ENCODE measurements at regions not wholly inside any gene's neighbourhood (a gene's known extent, or its start where the extent isn't known, plus 50 kb on each side); places are given as distances from the start of the nearest gene placed in this dataset.

DNA sequence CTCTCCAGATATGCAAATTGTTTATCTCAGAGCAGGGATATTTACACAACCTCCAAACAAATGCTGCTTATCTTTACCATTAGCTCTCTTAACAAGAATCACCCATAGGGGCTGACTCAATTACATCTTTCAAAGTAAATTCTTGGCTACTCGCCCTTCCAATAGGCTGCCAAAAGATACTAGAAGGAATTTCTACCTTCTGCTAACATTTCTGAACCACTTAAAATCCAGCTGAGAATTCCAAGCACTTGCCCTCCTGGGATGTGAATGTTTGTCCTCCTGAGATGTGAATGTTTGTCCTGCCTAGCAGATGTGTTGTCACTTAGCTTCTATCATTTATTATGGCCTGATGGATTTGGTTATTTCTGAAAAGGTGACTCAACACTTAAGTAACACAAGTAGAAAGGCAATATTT lies 388.0 kb downstream of the GJA1 start:
- Histone ChIP-seq H3K4me1 (peaks cover 0 to 11% of the 10 kb centered on the region in 2 donors), H3K36me3 (no peaks in the 10 kb centered on the region), H3K9me3 (no peaks in the 10 kb centered on the region), H3K27ac (peak overlapping the region; percentile 5 to 34 (median 30)), H3K27me3 (no peaks in the 10 kb centered on the region), H3K4me3 (replicated peaks in 1 of 3) (no peak overlapping the region)
- TF ChIP-seq, protein P1, sequence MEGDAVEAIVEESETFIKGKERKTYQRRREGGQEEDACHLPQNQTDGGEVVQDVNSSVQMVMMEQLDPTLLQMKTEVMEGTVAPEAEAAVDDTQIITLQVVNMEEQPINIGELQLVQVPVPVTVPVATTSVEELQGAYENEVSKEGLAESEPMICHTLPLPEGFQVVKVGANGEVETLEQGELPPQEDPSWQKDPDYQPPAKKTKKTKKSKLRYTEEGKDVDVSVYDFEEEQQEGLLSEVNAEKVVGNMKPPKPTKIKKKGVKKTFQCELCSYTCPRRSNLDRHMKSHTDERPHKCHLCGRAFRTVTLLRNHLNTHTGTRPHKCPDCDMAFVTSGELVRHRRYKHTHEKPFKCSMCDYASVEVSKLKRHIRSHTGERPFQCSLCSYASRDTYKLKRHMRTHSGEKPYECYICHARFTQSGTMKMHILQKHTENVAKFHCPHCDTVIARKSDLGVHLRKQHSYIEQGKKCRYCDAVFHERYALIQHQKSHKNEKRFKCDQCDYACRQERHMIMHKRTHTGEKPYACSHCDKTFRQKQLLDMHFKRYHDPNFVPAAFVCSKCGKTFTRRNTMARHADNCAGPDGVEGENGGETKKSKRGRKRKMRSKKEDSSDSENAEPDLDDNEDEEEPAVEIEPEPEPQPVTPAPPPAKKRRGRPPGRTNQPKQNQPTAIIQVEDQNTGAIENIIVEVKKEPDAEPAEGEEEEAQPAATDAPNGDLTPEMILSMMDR (IDR thresholded peaks at IDR 0.05), result no peak
- TF ChIP-seq POLR2A (IDR thresholded peaks at IDR 0.05), result no peak
- intact Hi-C loops (cut with DNase I), result no loop called here
- peak in 1 of 2 donors; percentile 11 for DNase-seq
- 48 to 60% methylated on average over 1 of the region's 1 CpG for WGBS, 2 donors

DNA sequence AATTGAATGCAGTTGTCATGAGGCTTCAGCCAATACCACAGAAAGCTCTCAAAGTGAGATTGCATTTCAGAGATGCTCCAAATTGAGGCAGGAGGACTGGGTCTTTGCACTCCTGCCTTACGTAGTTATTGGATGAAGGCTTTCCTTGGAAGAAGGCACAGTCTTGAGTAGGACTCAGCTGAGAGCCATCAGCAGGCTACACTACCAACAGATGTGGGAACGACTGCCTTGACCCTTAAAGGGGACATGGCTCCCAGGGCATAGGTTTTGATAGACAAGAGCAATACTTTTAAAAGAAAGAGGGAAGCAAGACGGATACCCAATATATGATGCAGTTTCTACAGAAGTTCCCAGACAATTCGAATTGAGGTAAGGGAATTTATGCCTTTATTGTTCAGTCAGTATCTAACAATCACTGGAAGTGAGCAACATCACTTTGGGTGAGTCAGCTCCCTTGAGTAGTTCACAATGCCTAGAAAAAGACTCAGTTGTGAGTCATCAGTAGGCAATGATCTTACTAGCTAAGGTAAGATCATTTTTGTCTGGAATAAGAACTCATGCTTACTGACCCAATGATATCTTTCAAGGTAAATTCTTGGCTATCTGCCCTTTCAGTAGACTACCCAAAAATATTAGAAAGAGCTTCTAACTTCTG lies 390.8 kb downstream of the GJA1 start:
- H3K4me3 ChIP-seq (replicated peaks in 1 of 3), result no peak overlapping the region
- H3K4me1 ChIP-seq, result peaks cover 7 to 17% of the 10 kb centered on the region in 2 donors
- no peaks in the 10 kb centered on the region for H3K36me3 ChIP-seq
- H3K9me3 ChIP-seq, result no peaks in the 10 kb centered on the region
- WGBS, 2 donors, result 88 to 95% methylated on average over 4 of the region's 4 CpGs
- intact Hi-C loops (cut with DNase I), result no loop called here
- H3K27ac ChIP-seq, result no peak overlapping the region
- no peaks in the 10 kb centered on the region for H3K27me3 ChIP-seq
- TF ChIP-seq, protein P1 (IDR thresholded peaks at IDR 0.05), result no peak
- TF ChIP-seq POLR2A (IDR thresholded peaks at IDR 0.05), result no peak
- no peak for DNase-seq

DNA sequence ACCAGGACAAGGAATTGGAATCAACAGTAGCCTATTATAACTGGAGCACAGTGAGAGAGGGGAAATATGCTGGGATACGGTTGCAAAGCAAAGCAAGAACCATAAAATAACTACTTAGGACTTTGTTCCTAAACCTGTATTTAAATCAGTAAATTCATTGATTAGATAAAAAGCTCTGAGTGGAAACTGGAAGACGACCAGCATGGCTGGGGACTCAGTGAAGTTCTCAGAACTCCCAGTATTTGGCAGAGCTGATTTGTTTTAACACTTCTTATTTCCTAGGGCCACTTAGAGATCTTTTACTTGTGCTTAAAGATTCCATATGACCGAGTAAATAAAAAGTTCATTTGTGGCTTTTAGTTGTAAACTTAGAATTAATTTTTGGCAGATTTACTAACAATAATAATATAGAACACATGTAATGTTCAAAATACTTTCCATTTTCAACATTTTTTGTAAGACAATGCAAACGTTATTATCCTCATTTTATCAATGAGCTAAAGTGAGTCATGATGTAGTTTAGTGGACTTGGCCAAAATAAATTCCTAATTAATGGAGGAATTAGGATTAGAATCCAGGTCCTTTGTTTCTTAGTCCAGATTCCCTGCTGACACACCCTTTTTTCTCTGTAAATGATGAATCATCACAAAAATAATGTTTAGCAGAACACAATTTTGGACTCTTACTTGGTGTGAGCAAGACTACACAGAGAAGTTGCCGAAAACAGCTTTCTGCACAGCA lies 392.9 kb downstream of the GJA1 start:
- Histone ChIP-seq H3K4me1 (peaks cover 7 to 11% of the 10 kb centered on the region in 2 donors), H3K9me3 (no peaks in the 10 kb centered on the region), H3K4me3 (replicated peaks in 1 of 3) (no peak overlapping the region), H3K27me3 (no peaks in the 10 kb centered on the region), H3K27ac (no peak overlapping the region), H3K36me3 (no peaks in the 10 kb centered on the region)
- TF ChIP-seq, protein P1 (IDR thresholded peaks at IDR 0.05), result no peak
- TF ChIP-seq POLR2A (IDR thresholded peaks at IDR 0.05), result no peak
- intact Hi-C loops (cut with DNase I), result no loop called here
- 70 to 82% methylated on average over 5 of the region's 5 CpGs for WGBS, 2 donors
- no peak for DNase-seq

DNA sequence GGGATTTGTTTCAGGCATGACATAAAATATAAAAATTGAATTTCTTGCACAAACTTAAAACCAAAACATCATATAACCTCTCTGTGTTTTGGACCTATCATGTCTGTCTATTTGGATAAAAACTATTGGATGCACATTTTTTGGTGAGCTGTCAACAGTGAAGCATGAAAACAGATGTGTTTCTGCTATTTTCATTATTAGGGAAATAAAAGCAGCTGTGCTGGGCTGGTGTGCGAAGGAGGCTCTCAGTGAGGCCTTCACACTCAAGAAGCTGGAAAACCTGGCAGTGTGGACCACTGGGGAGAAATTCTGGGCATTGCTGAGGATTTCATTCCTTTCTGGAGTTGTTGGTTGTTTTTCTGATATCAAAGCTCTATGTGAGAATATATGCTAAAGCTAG lies 395.3 kb downstream of the GJA1 start:
- DNase-seq, result no peak
- intact Hi-C loops (cut with DNase I), result no loop called here
- WGBS, 2 donors, result 58 to 71% methylated on average over 1 of the region's 1 CpG
- Histone ChIP-seq H3K27me3 (no peaks in the 10 kb centered on the region), H3K4me3 (replicated peaks in 1 of 3) (no peak overlapping the region), H3K4me1 (peaks cover 12 to 14% of the 10 kb centered on the region in 2 donors), H3K36me3 (no peaks in the 10 kb centered on the region), H3K27ac (peak overlapping the region in 1 of 3 donors; percentile 5), H3K9me3 (no peaks in the 10 kb centered on the region)
- no peak for TF ChIP-seq POLR2A (IDR thresholded peaks at IDR 0.05)
- TF ChIP-seq, protein P1 (IDR thresholded peaks at IDR 0.05), result no peak

DNA sequence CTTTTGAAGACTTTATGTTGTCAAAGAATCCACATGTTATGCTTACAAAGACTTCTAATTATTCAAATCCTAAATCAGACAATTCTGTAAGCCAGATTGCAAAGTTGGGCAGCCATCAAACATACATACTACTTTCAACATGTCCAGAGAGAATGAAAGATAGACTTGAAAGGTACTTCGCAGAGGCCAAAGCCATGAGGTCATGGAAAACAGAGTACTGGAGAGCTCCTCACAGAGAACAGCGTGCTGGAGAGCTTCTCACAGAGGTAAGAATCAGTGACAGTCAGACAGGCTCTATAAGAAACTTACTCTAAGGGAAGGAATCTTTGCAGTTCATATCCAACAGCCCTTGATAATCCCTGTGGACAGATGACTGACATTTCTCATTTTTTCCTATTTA lies 400.2 kb downstream of the GJA1 start:
- TF ChIP-seq, protein P1 (IDR thresholded peaks at IDR 0.05), result no peak
- peak in 1 of 2 donors; percentile 46 for TF ChIP-seq POLR2A (IDR thresholded peaks at IDR 0.05)
- peak overlapping the region; percentile 34 to 79 (median 50) for H3K27ac ChIP-seq
- 17 to 45% methylated on average over 2 of the region's 2 CpGs for WGBS, 2 donors
- H3K36me3 ChIP-seq, result no peaks in the 10 kb centered on the region
- H3K9me3 ChIP-seq, result no peaks in the 10 kb centered on the region
- H3K4me3 ChIP-seq (replicated peaks in 1 of 3), result no peak overlapping the region
- peaks cover 12 to 13% of the 10 kb centered on the region in 2 donors for H3K4me1 ChIP-seq
- peak; percentile 62 to 72 for DNase-seq
- no peaks in the 10 kb centered on the region for H3K27me3 ChIP-seq
- intact Hi-C loops (cut with DNase I), result no loop called here

Measured in thyroid gland (tissue), 4 donors.